Activated CD4-positive, alpha-beta T cell treated with anti-CD3 and anti-CD28 coated beads for 48 hours (primary cell): ENCODE measurements at regions not wholly inside any gene's neighbourhood (a gene's known extent, or its start where the extent isn't known, plus 50 kb on each side); places are given as distances from the start of the nearest gene placed in this dataset.

Source experiments
- DNase-seq: peaks from one replicate; pipeline ENCODE4 v3.0.0-alpha.2; 2020

DNA sequence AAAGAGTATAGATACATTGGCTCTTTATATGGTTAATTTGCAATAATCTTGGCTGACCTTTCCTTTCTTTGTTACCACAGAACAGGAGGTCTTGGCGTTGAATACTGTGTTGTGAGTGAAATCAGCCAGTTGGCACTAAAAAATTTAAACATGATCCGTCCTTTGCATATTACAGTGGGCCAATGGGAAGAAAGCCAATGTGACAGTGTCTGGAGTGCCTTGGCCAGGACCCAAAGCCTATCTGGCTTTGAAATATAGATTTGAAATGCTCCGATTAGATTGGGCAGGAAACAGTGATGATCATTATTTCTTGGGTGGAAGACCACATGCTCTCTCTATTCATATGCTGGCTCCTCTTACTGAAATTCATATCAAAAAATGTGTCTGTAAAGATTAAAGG lies 339.6 kb upstream of the ANO3 start:
- no peak for DNase-seq

GRCh38 chr11:25993016-25993415 lies 338.9 kb upstream of the ANO3 start:
- no peak for DNase-seq

GRCh38 chr11:26011474-26011873 lies 320.5 kb upstream of the ANO3 start:
- DNase-seq, result no peak

GRCh38 chr11:26014456-26015115 lies 317.3 kb upstream of the ANO3 start:
- no peak for DNase-seq

GRCh38 chr11:26017322-26017860 lies 314.5 kb upstream of the ANO3 start:
- DNase-seq, result no peak

GRCh38 chr11:26017903-26018302 lies 314.0 kb upstream of the ANO3 start:
- DNase-seq, result no peak

DNA sequence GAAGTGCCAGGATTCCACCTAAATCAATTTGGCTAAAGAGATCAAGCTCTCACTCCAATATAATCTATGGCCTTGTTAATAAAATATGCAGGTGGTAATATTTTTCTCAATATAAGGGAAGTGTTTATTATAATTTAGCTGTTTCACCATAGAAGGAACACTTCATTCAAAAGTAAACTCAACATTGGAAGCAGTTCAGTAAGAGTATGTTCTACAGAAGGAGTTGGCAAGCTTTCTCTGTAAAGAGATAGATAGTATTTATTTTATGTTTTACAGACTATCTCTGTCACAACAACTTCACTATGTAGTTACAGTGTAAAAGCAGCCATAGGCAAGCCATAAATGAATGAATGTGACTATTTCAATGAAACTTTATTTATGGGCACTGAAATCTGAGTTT lies 313.6 kb upstream of the ANO3 start:
- no peak for DNase-seq

GRCh38 chr11:26019386-26019785 lies 312.5 kb upstream of the ANO3 start:
- DNase-seq, result no peak

GRCh38 chr11:26021017-26021416 lies 310.9 kb upstream of the ANO3 start:
- no peak for DNase-seq

- DNase-seq, result no peak
These were observed 308.9 kb upstream of the ANO3 start for GRCh38 chr11:26023057-26023456.

DNA sequence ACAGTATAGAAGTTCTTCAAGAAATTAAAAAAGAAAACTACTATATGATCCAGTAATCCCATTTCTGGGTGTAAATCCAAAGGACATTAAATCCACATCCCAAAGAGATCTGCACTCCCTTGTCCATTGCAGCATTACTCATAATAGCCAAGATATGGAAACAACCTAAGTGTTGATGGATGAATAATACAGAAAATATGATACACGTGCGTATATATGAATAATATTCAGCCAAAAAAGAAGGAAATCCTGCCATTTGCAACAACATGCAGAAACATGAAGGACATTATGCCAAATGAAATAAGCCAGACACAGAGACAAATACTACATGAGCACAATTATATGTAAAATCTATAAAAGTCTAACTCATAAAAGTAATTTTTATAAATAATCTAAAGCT lies 306.3 kb upstream of the ANO3 start:
- no peak for DNase-seq

DNA sequence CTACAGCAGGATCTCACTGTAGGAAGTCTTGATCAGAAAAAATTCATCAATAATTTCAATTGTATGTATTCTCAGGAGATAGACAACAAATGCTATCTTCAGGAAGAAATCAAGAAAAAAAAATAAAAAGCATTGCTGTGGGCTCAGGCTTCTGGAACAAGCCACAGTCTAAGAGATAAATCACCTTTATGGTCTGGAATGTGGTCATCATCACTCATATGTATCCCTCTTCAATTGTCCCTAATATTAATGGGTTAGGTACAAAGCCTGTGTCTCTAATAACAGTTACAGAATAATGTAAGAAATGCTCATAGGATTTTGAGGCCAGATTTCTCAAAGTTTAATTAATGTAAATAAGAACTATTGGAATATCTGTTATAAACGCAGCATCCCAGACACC lies 305.9 kb upstream of the ANO3 start:
- no peak for DNase-seq

DNA sequence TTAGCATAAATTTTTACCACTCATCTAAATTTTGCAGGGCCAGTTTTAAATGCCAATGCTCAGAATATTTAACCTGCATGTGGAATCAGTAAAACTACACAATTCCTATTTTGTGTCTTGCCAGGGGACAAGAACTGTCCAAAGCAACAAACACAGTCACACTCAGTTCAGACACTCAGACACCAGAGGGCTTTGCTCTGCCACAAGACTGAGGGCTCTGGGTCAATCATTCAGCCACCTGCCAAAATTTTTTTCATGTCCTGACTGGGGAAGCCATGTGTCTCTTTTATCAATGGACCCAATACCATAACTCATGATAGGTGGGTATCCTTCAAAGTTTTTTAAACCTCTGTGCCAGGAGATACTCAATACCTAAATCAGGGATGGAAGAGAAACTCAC lies 304.0 kb upstream of the ANO3 start:
- DNase-seq, result no peak

- no peak for DNase-seq
These were observed 303.5 kb upstream of the ANO3 start for GRCh38 chr11:26028393-26028911.

GRCh38 chr11:26030399-26030798 lies 301.5 kb upstream of the ANO3 start:
- no peak for DNase-seq

GRCh38 chr11:26032241-26032640 lies 299.7 kb upstream of the ANO3 start:
- DNase-seq, result no peak

DNA sequence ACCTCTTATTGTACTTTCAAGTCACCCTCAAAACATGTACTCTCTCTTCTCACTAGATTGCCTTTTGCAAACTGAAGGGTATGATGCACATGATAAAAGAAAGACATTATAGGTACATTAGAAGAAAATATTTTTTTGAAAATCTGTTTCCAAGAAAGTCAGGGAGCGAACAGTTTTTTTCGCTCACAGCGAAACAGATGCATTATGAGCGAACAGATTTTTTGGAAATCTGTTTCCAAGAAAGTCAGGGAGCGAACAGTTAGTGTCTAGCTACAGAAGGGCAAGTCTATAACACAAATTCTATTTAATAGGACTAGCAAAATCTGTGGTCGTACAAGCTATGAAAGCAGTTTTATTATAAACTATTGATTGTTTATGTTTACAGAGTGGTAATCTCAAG lies 296.2 kb upstream of the ANO3 start:
- no peak for DNase-seq

GRCh38 chr11:26037716-26038115 lies 294.2 kb upstream of the ANO3 start:
- DNase-seq, result no peak

DNA sequence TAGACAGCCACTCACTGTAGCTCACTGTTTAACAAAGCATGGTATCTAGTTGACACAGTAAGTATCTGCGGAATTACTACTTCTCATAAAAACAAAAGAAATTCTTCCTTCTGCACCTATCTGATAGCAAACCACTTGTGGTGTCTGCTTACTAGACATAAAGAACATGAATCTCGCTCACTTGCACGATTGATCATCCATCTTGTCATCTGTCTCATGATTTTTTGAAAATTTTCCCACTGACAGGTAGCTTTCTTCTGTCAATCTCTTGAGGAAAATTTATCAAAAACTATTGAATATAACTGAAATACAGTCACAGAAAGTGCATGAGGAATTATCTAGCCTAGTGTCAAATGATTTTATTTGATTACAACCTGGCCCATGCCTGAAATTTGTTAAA lies 291.6 kb upstream of the ANO3 start:
- no peak for DNase-seq

DNA sequence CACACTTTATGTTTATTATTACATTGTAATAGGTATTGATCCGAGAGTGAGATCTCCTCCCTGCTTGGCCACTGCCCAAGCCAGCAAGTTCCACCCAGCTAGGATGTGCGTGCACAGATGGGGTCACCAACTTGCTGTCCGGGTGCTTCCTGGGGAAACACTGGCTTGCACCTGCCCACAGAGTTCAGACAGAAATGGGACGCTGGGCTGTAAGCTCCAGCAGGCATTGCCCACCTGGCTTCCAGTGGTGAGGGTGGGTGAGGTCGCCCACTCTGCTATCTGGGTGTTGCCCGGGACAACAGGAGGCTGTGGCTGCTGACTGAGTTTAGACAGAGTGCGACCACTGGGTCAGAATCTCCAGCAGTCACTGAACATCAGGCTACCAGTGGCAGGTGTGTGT lies 289.8 kb upstream of the ANO3 start:
- DNase-seq, result no peak

DNA sequence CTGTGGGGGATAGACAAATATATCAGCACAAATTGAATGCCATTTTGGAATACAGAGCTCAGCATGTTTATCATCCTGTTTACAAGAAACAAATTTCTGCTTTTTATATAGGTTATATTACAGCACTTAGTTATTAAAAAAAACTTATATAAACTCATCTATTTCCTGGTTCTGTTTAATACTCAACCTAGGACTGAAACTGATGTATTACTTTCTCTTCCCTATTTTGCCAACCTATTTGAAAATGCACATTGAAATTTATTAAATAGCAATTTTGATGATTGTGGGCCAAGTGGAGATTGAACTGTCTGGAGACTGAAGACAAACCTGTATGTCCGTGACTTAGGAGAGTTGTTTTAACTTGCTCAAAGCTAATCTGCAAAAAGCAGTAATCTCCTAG lies 288.3 kb upstream of the ANO3 start:
- no peak for DNase-seq

DNA sequence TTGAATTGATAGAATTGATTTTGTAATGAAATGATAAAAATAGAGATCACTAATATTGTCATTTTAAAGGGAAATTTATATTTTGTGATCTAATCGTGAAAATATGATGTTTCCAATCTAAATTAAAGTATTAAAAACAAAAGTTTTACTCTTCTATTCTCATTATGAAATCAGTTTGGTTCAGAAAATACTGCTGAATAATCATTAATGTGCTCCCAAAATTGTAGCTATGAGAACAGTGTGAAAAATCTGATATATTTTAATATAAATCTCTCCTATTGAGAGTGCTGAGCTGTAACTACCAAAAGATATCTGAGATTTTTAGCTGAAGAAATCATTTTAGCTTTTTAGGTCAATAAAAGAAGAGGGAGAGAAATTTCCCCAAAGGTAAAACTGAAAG lies 287.5 kb upstream of the ANO3 start:
- DNase-seq, result no peak

GRCh38 chr11:26045082-26045481 lies 286.8 kb upstream of the ANO3 start:
- no peak for DNase-seq

DNA sequence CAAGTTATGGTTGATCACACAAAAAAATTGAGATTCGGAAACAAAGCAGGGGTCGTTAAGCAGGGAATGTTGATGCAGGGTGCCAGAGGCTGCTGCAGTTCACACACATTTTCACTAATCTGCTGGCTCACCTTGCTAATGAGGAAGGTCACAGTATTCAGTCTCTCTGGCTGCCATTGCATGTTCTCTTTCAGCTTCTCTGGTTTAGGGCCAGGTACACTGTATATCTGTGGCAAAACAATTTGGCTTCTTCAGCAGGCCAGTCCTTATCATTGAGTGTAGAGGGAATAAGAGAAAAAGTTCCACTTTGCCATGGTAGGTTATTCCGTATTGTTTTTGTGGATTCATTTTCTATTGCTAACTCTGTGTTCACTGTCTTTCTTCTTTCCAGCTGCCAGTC lies 283.7 kb upstream of the ANO3 start:
- DNase-seq, result no peak

DNA sequence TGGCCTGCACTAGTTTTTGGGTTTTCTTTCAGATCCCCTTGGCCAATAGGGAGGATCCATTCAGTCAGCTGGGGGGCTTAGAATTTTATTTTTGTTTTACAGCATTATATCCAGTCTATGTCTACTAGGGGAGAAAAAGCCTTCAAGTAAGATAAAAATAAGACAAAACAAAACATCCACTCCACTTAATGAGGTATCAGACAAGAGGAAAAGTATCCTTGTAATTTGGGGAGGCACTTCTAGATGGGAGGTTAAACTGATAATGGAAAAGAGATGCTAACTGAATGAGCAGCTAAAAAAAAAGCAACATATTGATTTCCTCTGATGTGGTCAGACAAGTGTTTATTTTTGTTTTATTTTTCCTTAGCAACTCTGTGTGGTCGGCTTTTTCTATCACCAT lies 278.0 kb upstream of the ANO3 start:
- no peak for DNase-seq
